ENCODE measurements at regions not wholly inside any gene's neighbourhood (a gene's known extent, or its start where the extent isn't known, plus 50 kb on each side); places are given as distances from the start of the nearest gene placed in this dataset.

DNA sequence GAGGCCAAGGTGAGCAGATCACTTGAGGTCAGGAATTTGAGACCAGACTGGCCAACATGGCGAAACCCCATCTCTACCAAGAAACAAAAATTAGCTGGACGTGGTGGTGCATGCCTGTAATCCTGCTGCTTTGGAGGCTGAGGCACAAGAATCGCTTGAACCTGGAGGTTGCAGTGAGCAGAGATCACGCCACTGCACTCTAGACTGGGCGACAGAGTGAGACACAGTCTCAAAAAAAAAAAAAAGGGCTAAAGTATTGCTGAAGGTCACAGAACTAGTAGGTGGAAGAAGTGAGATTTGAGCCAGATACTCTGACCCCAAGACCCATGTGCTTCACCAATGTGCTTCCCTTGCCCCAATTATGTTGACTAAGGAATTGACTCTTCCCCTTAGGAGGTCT is 112.0 kb downstream of the NPIPB5 start:
- TF ChIP-seq, protein P1, sequence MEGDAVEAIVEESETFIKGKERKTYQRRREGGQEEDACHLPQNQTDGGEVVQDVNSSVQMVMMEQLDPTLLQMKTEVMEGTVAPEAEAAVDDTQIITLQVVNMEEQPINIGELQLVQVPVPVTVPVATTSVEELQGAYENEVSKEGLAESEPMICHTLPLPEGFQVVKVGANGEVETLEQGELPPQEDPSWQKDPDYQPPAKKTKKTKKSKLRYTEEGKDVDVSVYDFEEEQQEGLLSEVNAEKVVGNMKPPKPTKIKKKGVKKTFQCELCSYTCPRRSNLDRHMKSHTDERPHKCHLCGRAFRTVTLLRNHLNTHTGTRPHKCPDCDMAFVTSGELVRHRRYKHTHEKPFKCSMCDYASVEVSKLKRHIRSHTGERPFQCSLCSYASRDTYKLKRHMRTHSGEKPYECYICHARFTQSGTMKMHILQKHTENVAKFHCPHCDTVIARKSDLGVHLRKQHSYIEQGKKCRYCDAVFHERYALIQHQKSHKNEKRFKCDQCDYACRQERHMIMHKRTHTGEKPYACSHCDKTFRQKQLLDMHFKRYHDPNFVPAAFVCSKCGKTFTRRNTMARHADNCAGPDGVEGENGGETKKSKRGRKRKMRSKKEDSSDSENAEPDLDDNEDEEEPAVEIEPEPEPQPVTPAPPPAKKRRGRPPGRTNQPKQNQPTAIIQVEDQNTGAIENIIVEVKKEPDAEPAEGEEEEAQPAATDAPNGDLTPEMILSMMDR (IDR thresholded peaks at IDR 0.05; ENCODE audit: poor library complexity): no peak
- TF ChIP-seq EZH2 (IDR thresholded peaks at IDR 0.05; ENCODE audit: borderline replicate concordance) (no peak), EZH2phosphoT487 (IDR thresholded peaks at IDR 0.05; ENCODE audit: low read depth, severe bottlenecking, unreplicated experiment) (no peak)

Measured in hepatocyte (in vitro differentiated cells).